GM12865 (cell line): ENCODE measurements at regions not wholly inside any gene's neighbourhood (a gene's known extent, or its start where the extent isn't known, plus 50 kb on each side); places are given as distances from the start of the nearest gene placed in this dataset.

Experiments used
- DNase-seq: peaks from one replicate; pipeline ENCODE4 v3.0.0; 2010; ENCODE audit warnings: low read depth
- H3K4me3 ChIP-seq: 2 replicates; pipeline ENCODE4 v1.5.1; 2011; ENCODE audit warnings: mild to moderate bottlenecking, low read depth, low read length, control low read depth
- TF ChIP-seq, protein P1 (sequence below): IDR thresholded peaks from 2 replicates; pipeline ENCODE4 v1.5.1; 2011; ENCODE audit warnings: low read length, control low read depth, low read depth, inconsistent platforms; ENCODE audit not compliant: insufficient read depth; ENCODE audit errors: missing control alignments

DNA sequence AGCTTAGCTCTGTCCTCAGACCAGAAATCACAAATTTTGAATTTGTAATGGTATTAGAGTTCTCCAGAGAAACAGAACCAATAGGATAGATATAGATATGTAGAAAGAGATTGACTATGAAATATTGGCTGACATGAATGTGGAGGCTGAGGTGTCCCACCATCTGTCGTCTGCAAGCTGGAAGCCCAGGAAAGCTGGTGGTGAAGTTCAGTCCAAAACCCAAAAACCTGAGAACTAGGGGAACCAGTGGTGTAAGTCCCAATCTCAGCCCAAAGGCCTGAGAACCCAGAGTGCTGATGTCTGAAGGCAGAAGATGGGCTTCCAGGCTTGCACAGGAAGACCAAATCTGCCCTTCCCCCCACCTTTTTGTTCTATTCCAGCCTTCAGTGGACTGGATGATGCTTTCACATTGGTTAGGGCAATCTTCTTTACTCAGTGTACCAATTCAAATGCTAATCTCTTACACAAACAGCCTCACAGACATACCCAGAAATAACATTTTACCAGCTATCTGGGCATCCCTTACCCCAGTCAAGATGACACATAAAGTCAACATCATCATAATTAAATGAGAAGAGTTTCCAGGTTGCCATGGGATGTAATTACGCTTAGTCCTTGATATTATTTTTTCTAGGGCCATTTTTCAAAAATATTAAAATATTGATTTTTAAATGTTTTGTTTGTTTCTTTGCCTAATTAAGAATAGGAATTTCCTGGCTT is 570.8 kb downstream of the UTRN start:
- TF ChIP-seq, protein P1, sequence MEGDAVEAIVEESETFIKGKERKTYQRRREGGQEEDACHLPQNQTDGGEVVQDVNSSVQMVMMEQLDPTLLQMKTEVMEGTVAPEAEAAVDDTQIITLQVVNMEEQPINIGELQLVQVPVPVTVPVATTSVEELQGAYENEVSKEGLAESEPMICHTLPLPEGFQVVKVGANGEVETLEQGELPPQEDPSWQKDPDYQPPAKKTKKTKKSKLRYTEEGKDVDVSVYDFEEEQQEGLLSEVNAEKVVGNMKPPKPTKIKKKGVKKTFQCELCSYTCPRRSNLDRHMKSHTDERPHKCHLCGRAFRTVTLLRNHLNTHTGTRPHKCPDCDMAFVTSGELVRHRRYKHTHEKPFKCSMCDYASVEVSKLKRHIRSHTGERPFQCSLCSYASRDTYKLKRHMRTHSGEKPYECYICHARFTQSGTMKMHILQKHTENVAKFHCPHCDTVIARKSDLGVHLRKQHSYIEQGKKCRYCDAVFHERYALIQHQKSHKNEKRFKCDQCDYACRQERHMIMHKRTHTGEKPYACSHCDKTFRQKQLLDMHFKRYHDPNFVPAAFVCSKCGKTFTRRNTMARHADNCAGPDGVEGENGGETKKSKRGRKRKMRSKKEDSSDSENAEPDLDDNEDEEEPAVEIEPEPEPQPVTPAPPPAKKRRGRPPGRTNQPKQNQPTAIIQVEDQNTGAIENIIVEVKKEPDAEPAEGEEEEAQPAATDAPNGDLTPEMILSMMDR = no peak
- no peak overlapping the region for H3K4me3 ChIP-seq
- DNase-seq = no peak

DNA sequence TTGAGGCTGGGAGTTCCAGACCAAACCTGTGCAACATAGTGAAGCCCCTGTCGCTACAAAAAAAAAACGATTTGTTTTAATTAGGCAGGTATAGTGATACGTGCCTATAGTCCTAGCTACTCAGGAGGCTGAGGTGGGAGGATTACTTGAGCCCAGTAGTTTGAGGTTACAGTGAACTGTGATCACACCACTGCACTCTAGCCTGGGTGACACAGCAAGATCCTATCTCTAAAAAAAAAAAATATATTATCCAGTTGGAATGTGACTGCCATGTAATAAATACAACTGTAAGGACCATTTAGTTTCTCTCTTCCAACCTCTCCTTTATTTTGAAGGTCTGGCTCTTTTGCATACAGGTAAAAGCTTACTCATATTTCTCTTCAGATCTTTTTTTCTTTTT is 571.5 kb downstream of the UTRN start:
- TF ChIP-seq, protein P1 = no peak
- no peak for DNase-seq
- H3K4me3 ChIP-seq = no peak overlapping the region

DNA sequence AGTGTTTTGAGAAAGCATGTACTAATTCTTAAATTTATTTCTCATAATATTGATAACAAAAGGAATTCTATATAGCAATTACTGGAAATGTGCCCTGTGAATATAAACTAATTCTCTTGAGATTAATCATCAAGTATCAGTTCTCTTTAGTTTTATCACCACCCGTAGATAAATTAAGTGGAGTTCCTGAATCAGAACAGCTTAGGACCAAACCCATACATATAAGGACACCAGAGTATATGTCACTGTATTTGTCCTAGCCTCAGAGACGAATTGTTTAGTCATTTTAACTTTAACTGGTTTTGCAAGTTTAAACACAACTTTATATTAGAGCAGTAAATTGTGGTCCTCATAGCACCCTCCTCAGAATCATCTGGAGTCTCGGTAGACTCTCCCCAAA is 572.0 kb downstream of the UTRN start:
- no peak for DNase-seq
- TF ChIP-seq, protein P1 = no peak

DNA sequence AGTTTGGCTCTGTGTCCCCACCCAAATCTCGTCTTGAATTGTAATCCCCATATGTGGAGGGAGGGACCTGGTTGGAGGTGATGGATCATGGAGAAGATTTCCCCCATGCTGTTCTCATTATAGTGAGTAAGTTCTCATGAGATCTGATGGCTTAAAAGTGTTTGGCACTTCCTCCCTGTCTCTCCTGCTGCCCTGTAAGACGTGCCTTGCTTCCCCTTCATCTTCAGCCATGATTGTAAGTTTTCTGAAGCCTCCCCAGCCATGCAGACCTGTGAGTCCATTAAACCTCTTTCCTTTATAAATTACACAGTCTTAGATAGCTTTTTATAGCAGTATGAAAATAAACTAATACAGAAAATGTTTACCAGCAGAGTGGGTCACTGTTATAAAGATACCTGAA is 577.6 kb downstream of the UTRN start:
- TF ChIP-seq, protein P1 = no peak

More for the DNA sequence above, 572.0 kb downstream of the UTRN start:
- H3K4me3 ChIP-seq = no peak overlapping the region

DNA sequence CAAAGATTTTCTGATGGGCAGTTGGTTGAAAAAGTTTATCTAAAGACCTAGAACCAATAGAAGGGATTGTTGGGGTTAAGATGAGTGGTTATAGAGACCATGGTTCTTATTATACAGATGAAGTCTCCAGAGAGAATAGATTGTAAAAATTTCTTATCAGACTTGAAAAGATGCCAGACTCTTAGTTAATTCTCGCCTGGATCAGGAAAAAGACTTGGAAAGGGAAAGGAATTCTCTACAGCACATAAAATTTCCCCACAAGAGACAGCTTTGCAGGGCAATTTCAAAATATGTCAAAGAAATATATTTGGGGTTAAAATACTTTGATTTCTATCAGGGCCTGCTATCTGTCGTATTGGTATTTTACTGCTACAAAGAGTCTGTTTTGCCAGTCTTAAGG is 582.6 kb downstream of the UTRN start:
- TF ChIP-seq, protein P1 = no peak
- DNase-seq = no peak
- no peak overlapping the region for H3K4me3 ChIP-seq

More for the DNA sequence above, 577.6 kb downstream of the UTRN start:
- no peak for DNase-seq
- H3K4me3 ChIP-seq = no peak overlapping the region

DNA sequence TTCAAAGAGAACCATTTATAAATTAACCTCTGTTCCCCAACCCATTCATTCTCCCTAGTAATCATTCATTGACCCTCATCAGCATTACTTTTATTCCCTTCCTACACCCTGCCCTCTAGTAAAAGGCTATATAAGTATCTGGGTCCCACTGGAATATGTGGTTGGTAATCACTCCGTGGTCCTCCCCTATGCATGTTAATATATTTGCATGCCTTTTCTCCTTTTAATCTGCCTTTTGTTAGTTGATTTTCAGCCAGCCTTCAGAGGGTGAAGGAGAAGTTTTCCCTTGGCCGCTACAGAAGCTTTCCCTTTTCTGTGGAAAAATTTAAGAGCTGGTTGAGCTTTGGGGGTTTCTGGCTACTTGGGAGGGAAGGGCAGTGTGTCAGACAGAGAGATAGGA is 585.6 kb downstream of the UTRN start:
- no peak for DNase-seq

More for the DNA sequence above, 585.6 kb downstream of the UTRN start:
- TF ChIP-seq, protein P1 = no peak
- no peak overlapping the region for H3K4me3 ChIP-seq
